Adrenal gland (tissue), 5 donors: ENCODE measurements at regions not wholly inside any gene's neighbourhood (a gene's known extent, or its start where the extent isn't known, plus 50 kb on each side); places are given as distances from the start of the nearest gene placed in this dataset.

ENCODE experiments used
- POLR2A ChIP-seq, 2 donors: fragments of 450-650 bp; IDR thresholded peaks; one replicate each; pipeline ENCODE4 v1.6.1; 2017; ENCODE audit warnings: antibody characterized with exemption in 2 of 2, mild to moderate bottlenecking in 2 of 2, moderate library complexity in 1 of 2
- TF ChIP-seq, protein P1 (sequence below), 6 experiments: fragments of 450-650 bp in 4 of 6; fragments of 200-600 bp in 2 of 6; sonication (generic) in 1 of 6; IDR thresholded peaks; 1 replicate in 5 of 6; 2 replicates in 1 of 6; pipeline versions ENCODE4 v1.5.1 to v1.8.0; 2016 to 2021; ENCODE audit warnings: antibody characterized with exemption in 6 of 6, mild to moderate bottlenecking in 2 of 6, moderate library complexity in 1 of 6
- donor health status: DM: no; HTN: no; CAD: no.

GRCh38 chr1:56385314-56385713 is 194.0 kb downstream of the PLPP3 start:
- TF ChIP-seq, protein P1, sequence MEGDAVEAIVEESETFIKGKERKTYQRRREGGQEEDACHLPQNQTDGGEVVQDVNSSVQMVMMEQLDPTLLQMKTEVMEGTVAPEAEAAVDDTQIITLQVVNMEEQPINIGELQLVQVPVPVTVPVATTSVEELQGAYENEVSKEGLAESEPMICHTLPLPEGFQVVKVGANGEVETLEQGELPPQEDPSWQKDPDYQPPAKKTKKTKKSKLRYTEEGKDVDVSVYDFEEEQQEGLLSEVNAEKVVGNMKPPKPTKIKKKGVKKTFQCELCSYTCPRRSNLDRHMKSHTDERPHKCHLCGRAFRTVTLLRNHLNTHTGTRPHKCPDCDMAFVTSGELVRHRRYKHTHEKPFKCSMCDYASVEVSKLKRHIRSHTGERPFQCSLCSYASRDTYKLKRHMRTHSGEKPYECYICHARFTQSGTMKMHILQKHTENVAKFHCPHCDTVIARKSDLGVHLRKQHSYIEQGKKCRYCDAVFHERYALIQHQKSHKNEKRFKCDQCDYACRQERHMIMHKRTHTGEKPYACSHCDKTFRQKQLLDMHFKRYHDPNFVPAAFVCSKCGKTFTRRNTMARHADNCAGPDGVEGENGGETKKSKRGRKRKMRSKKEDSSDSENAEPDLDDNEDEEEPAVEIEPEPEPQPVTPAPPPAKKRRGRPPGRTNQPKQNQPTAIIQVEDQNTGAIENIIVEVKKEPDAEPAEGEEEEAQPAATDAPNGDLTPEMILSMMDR (IDR thresholded peaks at IDR 0.05) = no peak
- no peak for TF ChIP-seq POLR2A (IDR thresholded peaks at IDR 0.05)
